PC-3 (cell line): ENCODE measurements at regions not wholly inside any gene's neighbourhood (a gene's known extent, or its start where the extent isn't known, plus 50 kb on each side); places are given as distances from the start of the nearest gene placed in this dataset.

Source experiments
- CTCF ChIP-seq: fragments of 300-600 bp; sonication (generic); conservative IDR thresholded peaks from 2 replicates; pipeline ENCODE4 v1.5.1; 2017; ENCODE audit warnings: antibody characterized with exemption, low read depth, mild to moderate bottlenecking, low read length
- EZH2 ChIP-seq: fragments of 300-600 bp; sonication (generic); IDR thresholded peaks from one replicate; pipeline ENCODE4 v1.6.1; 2017; ENCODE audit warnings: antibody characterized with exemption, mild to moderate bottlenecking, low read length; ENCODE audit not compliant: unreplicated experiment
- EZH2phosphoT487 ChIP-seq: fragments of 300-600 bp; sonication (generic); IDR thresholded peaks from 2 replicates; pipeline ENCODE4 v1.6.1; 2018; ENCODE audit warnings: mild to moderate bottlenecking, antibody characterized with exemption, low read length, borderline replicate concordance

DNA sequence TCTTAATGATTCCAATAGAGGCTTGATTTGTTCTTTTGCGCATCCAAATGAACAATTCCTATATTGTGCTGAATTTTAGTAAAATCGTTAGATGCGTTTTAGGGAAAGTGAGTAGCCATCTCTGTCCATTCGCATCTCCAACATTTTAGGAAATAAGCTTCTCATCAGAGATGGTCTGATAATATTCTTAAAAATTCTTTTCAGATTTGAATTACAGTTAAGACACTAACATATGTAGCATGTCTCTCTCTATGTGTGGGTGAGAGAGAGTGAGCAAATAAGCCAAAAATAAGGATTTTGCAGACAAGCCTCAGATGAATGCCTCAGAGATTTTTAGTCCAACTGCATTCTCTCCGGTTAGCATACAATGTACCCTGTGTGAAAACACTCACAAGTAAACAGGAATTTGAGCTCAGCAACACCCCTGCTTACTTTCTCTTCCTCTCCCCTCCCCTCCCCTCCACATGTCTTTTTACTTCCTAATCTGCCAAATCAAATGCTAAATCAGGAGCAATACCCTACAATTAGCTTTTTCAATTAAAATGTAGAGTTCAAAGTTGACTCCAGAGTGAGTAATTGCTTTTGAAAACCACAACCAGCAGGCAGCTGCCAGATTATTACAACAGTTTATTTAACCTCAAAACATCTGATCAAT is 354.4 kb downstream of the CRPPA start:
- TF ChIP-seq EZH2phosphoT487 (no peak), CTCF (no peak), EZH2 (no peak)
